ENCODE measurements at regions not wholly inside any gene's neighbourhood (a gene's known extent, or its start where the extent isn't known, plus 50 kb on each side); places are given as distances from the start of the nearest gene placed in this dataset.
"Not testable (repeated sequence)": the region's sequence is repeated elsewhere in the genome, so short reads cannot be mapped to it uniquely, and the experiment has no call there.

DNA sequence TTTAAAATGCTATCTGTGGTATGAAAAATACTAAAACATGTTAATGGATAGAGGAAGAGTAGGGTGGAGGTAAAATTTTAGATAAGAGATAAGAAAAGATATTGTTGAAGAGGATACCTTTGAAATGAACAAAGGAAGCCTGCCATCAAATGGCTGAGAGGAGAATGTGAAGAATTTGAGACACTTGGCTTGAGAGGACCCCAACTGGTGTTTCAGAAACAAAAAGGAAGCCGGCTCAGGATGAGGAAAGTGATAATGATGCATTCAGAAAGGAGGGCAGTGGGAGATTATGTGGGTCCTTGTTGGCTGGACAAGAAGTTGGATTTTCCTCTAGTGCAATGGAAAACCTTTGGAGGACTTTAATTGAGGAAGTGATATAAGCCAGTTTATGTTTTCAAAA is 264.4 kb downstream of the DUSP6 start:
- DNase-seq: no peak

DNA sequence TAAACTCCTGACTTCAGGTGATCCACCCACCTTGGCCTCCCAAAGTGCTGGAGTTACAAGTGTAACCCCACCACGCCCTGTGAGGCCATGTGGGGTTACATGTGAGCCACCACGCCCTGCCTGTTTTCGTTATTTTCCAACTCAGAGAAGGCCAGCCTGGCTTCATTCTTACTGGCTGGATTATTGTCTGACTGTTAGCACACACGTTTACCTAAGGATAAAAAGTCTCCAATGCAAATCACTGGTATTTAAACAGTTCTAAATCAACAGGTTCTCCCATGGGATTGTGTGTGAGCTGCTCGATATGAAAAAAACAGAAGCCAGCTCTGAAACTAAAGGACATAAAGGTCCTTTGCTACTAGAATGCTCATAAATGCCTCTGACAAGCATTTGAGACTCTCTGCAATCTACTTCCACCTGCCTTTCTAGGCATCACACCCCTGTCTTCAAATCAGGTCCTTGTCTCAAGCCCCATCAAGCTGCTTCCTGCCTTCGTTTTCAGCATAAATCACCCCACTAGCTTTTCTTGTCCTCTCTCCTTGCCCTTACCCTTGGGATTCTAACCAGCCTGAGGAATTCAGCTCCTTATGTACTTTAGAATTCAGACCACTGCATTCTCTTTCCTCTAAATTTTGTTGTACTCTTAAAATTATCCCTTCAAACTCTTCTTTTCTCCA is 265.0 kb downstream of the DUSP6 start:
- DNase-seq: no peak

GRCh38 chr12:89085421-89085820 is 266.9 kb downstream of the DUSP6 start:
- no peak for DNase-seq

DNA sequence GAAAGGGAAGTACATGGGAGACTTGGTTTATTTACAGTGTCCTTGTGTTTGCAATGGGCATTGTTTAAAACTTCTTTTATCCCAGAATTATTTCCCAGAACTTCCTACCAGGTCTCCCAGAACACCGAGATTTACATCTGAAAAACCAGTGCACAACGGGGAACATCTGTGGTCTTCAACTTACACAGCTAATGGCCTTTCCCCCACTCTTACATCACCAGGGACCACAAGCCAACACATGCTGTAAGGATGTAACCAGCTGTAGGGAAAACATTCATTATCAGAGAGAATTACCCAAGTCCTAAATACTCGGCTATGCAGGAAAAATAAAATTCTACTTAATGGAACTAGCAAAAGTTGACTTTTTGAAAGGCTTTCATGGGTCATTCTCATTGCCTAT is 267.6 kb downstream of the DUSP6 start:
- no peak for DNase-seq

- no peak for DNase-seq
Observed at GRCh38 chr12:89083491-89083890, 268.8 kb downstream of the DUSP6 start.

GRCh38 chr12:89082370-89082753 is 269.9 kb downstream of the DUSP6 start:
- DNase-seq: no peak

DNA sequence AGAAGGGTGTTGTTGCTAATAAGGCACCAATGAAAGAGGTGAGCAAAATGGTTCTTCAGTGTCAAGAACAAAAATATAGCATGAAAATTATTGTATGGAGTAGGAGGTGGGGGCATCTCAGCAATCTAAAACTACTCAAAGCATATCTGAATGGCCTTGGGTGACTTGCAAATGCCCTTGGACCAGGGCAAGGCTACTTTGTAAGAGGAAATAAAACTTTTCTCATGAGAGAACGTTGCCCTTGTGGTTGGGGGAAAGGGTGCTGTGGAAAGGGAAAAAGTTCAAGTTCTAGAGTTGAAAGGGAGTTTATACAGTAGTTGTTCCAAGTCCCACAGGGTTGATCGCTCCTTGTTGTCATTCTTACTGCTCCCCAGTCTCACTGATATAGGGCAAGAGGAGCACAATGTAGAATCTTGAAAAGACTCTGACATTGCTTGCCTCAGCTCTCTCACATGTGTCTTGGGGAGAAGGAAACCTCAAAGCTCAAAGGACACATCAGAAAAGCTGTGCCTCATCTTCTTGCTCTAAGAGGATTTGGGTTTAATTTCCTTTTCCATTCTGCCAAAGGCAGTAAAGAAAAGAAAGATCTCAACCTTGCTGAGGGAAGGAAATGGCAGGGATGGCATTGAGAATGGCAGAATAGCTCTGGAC is 270.5 kb downstream of the DUSP6 start:
- DNase-seq: no peak

DNA sequence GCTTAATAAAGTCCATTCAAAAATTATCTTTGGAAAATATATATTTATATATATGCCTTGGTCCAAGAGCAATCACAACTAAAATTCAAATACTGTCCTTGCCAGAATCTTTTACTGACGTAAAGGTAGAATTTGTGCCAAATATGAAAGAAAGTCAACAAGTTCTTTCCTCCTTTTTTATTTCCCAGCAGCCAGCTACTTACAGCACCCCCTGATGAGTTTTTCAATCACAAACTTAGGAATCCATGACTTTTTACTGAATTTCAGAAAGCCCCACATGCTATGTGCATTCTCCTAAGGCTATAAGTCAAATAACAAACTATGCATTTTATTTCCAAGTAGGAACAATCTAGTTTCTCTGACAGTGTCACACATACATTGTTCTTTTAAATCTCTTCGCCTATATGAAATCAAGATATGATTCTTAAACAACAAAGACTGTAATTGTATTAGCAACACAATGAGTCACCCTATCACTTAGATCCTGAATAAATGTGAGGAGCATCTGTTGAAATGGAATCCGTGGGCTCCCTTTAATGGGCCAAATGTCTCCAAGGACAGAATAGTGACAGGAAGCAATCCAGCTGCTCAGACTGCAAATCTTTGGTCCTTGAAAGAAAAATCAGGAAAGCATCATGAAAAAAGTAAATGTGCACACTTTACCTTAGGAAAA is 271.4 kb downstream of the DUSP6 start:
- DNase-seq: no peak

DNA sequence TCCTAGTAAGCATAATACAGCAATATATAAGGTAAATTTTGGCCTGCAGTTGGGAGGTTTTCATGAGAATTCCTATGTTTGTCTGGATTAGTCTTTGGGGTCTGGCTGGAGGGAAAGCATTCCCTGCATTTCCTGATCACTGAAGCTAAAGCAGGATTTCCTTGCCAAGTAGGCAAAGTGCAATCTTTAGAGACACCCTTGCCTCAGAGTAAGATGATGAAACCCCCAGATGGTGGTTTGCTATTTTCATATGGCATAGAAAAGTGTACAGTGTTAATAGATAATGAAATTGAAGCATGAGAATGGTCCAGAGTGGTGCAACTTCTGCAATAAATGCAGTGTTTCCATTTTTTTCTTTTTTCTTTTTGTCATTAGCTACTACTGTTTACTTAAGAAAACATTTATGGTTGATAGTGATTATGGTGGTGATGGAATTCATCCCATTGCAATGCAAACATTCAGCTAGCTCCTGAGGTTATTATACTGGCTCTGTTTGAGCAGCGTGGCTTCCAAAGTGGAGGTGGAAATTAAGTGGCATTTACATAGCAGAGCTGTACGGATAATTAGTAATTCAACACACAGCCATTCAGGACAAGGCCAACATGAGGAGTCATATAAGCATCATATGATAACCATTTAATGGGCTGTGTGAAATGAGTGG is 276.3 kb downstream of the DUSP6 start:
- no peak for DNase-seq

DNA sequence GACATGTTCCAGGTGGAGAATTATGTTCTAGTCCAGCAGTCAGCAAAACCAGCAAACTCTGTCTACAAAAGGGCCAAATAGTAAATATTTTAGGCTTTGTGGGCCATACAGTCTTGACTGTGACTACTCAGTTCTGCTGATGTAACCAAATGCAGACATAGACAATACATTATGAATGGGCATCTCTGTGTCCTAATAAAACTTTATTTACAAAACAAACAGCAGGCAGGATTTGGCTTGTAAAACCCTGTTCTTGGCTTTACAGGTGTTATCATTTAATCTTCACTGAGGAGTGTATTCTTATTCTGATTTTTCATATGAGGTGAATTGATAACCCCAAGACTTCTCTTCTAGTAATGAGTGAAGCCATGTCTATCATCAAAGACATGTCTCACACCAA is 278.6 kb downstream of the DUSP6 start:
- DNase-seq: no peak

GRCh38 chr12:89073027-89073398 is 279.3 kb downstream of the DUSP6 start:
- DNase-seq: no peak

- no peak for DNase-seq
Observed at GRCh38 chr12:89072294-89073026, 279.8 kb downstream of the DUSP6 start.

GRCh38 chr12:89070603-89071002 is 281.7 kb downstream of the DUSP6 start:
- DNase-seq: no peak

- DNase-seq: no peak
Observed at GRCh38 chr12:89069431-89069830, 282.9 kb downstream of the DUSP6 start.

DNA sequence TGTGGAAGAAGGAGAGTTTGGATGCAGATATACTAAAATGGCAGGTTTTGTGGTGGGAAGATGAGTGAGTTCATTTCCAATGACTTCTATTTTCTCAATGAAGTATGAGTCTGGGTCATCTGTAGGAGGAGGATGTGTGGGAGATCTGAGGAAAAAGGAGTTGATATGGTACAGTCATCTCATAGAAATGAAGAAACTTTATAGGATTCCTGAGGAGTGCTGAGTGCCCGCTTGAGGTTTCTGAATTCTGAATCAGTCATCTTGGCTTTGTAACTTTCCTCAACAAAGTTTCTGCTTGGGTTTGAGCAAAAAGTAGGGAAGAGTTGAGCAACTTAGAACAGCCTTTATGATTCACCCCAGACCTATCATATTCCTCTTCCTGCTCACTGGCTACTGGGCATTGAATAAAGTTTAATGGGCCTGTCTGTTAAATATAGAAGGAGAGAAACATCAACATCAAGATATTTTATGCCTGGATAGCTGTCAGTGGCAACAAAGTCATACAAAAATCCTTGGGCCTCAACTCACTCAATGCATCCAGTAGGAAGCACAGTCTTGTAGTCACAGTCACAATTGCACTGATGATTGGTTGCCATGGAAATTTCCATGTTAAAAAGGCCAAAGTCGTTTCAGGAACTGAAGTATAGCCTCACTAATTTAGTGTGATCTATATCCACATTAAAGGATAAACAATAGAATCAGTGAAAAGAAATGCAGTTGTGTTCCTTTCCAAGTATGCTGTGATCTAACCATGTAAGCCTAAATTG is 284.7 kb downstream of the DUSP6 start:
- DNase-seq: no peak

GRCh38 chr12:89064780-89065179 is 287.5 kb downstream of the DUSP6 start:
- no peak for DNase-seq

DNA sequence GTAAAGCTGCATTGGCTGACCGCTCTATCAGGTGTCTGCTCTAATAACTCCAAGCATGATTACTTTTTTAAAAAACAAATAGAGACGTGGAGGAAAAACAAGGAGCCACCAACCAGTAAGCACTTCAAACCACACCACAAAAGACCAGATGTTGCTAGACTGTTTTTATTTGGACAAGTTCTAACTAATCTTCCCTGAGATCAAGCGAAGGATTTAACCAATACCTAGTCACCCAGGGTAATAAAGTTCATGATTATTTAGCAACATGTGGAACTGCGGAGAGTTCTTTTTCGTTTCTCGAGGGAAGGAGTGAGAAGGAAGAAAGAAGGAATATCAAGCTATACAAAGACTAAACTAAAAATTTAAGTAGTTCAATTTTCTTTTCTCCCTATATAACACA is 288.1 kb downstream of the DUSP6 start:
- no peak for DNase-seq

GRCh38 chr12:89062996-89063395 is 289.3 kb downstream of the DUSP6 start:
- no peak for DNase-seq

DNA sequence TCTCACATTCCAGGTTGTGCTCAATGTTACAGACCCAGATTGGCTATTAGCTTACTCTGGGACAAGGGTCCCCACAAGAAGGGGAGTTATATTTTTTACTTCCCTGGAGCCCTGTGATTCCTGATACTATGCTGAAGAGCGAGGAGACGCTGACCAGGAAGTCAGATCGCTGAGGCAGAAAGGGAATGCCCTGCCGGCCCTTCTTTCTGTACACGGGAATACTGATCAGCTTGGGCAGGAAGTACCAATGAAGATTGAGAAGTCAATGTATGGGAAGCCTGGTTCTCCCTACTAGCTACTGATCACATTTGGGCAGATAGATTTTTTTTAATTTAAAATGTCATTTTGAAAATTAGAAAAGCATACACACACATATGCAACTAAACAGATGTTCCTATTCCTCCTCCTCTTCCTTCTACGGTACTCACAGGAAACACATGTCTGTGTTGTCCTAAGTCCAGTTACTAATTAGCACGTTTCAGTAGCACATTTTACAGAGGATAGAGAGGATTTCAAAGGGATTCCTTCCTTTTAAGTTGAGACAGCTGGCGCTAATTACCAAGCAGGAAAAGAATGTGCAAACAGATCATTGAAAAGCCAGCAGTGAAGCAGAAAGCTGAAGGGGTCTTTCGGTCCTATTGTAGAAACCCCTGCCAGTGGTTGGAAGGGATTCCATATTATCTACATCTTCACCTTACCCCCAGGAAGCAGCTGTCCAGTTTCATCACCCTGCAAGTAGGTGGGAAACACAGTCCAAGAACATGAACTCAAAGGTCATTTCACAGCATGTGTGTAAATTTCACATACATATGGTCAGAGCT is 292.4 kb downstream of the DUSP6 start:
- DNase-seq: no peak

DNA sequence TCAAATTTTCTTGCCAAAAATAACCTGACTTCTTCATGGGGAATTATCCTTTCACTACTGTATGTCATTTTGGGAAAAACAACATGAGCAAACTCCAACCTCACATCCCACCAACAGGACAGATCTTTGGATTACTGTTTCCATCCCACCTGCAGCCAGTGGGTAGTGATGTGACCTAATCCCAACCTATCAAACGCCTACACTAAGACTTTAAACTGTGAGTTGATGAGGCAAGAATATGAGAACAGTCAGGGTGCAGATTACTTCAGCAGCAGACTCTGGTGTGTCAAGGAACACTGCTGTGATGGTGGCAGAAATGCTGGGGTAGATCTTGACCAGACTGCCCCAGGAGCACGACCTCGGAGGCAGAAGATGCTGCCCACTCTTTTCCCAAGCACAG is 293.2 kb downstream of the DUSP6 start:
- no peak for DNase-seq

- no peak for DNase-seq
Observed at GRCh38 chr12:89058402-89058801, 293.9 kb downstream of the DUSP6 start.

DNA sequence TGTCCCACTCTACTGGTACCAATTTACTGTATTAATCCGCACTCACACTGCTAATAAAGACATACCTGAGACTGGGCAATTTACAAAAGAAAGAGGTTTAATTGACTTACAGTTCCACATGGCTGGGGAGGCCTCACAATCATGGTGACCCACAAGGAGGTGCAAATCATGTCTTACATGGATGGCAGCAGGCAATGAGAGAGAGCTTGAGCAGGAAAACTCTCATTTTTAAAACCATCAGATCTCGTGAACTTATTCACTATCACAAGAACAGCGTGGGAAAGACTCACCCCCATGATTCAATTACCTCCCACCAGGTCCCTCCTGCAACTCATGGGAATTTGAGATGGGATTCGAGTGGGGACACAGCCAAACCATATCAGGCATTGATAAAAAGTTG is 298.5 kb downstream of the DUSP6 start:
- not testable (repeated sequence) for DNase-seq
